MM.1S (cell line): ENCODE measurements at regions not wholly inside any gene's neighbourhood (a gene's known extent, or its start where the extent isn't known, plus 50 kb on each side); places are given as distances from the start of the nearest gene placed in this dataset.

ENCODE experiments used
- CTCF ChIP-seq: fragments of 300-600 bp; sonication (generic); IDR thresholded peaks from 2 replicates; pipeline ENCODE4 v1.5.1; 2016; ENCODE audit warnings: antibody characterized with exemption, low read length, mixed read lengths
- EZH2 ChIP-seq: fragments of 300-600 bp; sonication (generic); optimal IDR thresholded peaks from 2 replicates; pipeline ENCODE3; 2017; ENCODE audit warnings: low read depth, mild to moderate bottlenecking, antibody characterized with exemption, low read length, mixed read lengths
- EZH2phosphoT487 ChIP-seq: fragments of 300-600 bp; sonication (generic); IDR thresholded peaks from 2 replicates; pipeline ENCODE4 v1.6.1; 2018; ENCODE audit warnings: antibody characterized with exemption, low read length

- no peak for TF ChIP-seq CTCF
- no peak for TF ChIP-seq EZH2
- no peak for TF ChIP-seq EZH2phosphoT487
Measured at GRCh38 chr18:39667905-39668304, 2102.3 kb upstream of the CELF4 start.
